ENCODE measurements at regions not wholly inside any gene's neighbourhood (a gene's known extent, or its start where the extent isn't known, plus 50 kb on each side); places are given as distances from the start of the nearest gene placed in this dataset.

GRCh38 chr2:146990311-146991054 is 854.3 kb upstream of the ACVR2A start:
- WGBS, 2 donors = 76 to 79% methylated on average over 6 of the region's 6 CpGs
- Histone ChIP-seq H3K9me3 (no peaks in the 10 kb centered on the region), H3K27ac (no peak overlapping the region), H3K27me3 (no peaks in the 10 kb centered on the region), H3K36me3 (ENCODE audit: low read depth, missing control alignments) (no peaks in the 10 kb centered on the region), H3K4me3 (no peak overlapping the region), H3K4me1 (no peaks in the 10 kb centered on the region)
- intact Hi-C loops (cut with DNase I; ENCODE audit: low total_unique reads) = no loop called here
- no peak for TF ChIP-seq POLR2A (IDR thresholded peaks at IDR 0.05)
- no peak for TF ChIP-seq CTCF (IDR thresholded peaks at IDR 0.05)
- DNase-seq = no peak

GRCh38 chr2:146989741-146990140 is 855.1 kb upstream of the ACVR2A start:
- H3K27me3 ChIP-seq = no peaks in the 10 kb centered on the region
- H3K4me1 ChIP-seq = no peaks in the 10 kb centered on the region
- H3K27ac ChIP-seq = no peak overlapping the region
- no peaks in the 10 kb centered on the region for H3K9me3 ChIP-seq
- H3K36me3 ChIP-seq (ENCODE audit: low read depth, missing control alignments) = no peaks in the 10 kb centered on the region
- no peak for DNase-seq
- no peak overlapping the region for H3K4me3 ChIP-seq
- 82 to 91% methylated on average over 1 of the region's 1 CpG for WGBS, 2 donors
- intact Hi-C loops (cut with DNase I; ENCODE audit: low total_unique reads) = no loop called here
- no peak for TF ChIP-seq CTCF (IDR thresholded peaks at IDR 0.05)
- no peak for TF ChIP-seq POLR2A (IDR thresholded peaks at IDR 0.05)

GRCh38 chr2:146987996-146988395 is 856.8 kb upstream of the ACVR2A start:
- Histone ChIP-seq H3K36me3 (ENCODE audit: low read depth, missing control alignments) (no peaks in the 10 kb centered on the region), H3K9me3 (no peaks in the 10 kb centered on the region), H3K27me3 (no peaks in the 10 kb centered on the region), H3K4me3 (no peak overlapping the region), H3K27ac (no peak overlapping the region), H3K4me1 (no peaks in the 10 kb centered on the region)
- no peak for DNase-seq
- intact Hi-C loops (cut with DNase I; ENCODE audit: low total_unique reads) = loop anchor here (2.0 kb wide), 1 partner anchor 61 kb away; no protein-coding TSS in a partner anchor
- no peak for TF ChIP-seq POLR2A (IDR thresholded peaks at IDR 0.05)
- TF ChIP-seq CTCF (IDR thresholded peaks at IDR 0.05) = no peak
- WGBS, 2 donors = 97 to 100% methylated on average over 2 of the region's 2 CpGs

- no peak for DNase-seq
- H3K4me1 ChIP-seq = no peaks in the 10 kb centered on the region
- H3K27ac ChIP-seq = no peak overlapping the region
- no peak overlapping the region for H3K4me3 ChIP-seq
- no peaks in the 10 kb centered on the region for H3K9me3 ChIP-seq
- TF ChIP-seq CTCF (IDR thresholded peaks at IDR 0.05) = no peak
- no peak for TF ChIP-seq POLR2A (IDR thresholded peaks at IDR 0.05)
- intact Hi-C loops (cut with DNase I; ENCODE audit: low total_unique reads) = loop anchor here (2.0 kb wide), 1 partner anchor 63 kb away; no protein-coding TSS in a partner anchor
- 36 to 45% methylated on average over 4 of the region's 4 CpGs for WGBS, 2 donors
- H3K27me3 ChIP-seq = no peaks in the 10 kb centered on the region
- H3K36me3 ChIP-seq (ENCODE audit: low read depth, missing control alignments) = no peaks in the 10 kb centered on the region
Measured at GRCh38 chr2:146986161-146986560, 858.7 kb upstream of the ACVR2A start.

- Histone ChIP-seq H3K27ac (no peak overlapping the region), H3K4me1 (no peaks in the 10 kb centered on the region), H3K4me3 (no peak overlapping the region), H3K27me3 (no peaks in the 10 kb centered on the region), H3K36me3 (ENCODE audit: low read depth, missing control alignments) (no peaks in the 10 kb centered on the region), H3K9me3 (no peaks in the 10 kb centered on the region)
- no peak for TF ChIP-seq POLR2A (IDR thresholded peaks at IDR 0.05)
- WGBS, 2 donors = 40 to 44% methylated on average over 2 of the region's 2 CpGs
- intact Hi-C loops (cut with DNase I; ENCODE audit: low total_unique reads) = loop anchor here (2.0 kb wide), 1 partner anchor 63 kb away; no protein-coding TSS in a partner anchor
- no peak for DNase-seq
Measured at GRCh38 chr2:146985753-146986152, 859.1 kb upstream of the ACVR2A start.

Measured in testis (tissue), 2 donors.